Activated naive CD4-positive, alpha-beta T cell treated with anti-CD3 and anti-CD28 coated beads, Interleukin-2, amount 10 ng/mL, durations not matched to agents 7 days and 5 days (primary cell): ENCODE measurements at regions not wholly inside any gene's neighbourhood (a gene's known extent, or its start where the extent isn't known, plus 50 kb on each side); places are given as distances from the start of the nearest gene placed in this dataset.
"Not testable (repeated sequence)": the region's sequence is repeated elsewhere in the genome, so short reads cannot be mapped to it uniquely, and the experiment has no call there.

ENCODE experiments used
- CTCF ChIA-PET: fragments of 350-600 bp; sonication (Branson Sonifier 250); formaldehyde crosslinking; loops from one replicate; lab custom pipeline; 2021; ENCODE audit warnings: antibody characterized with exemption; lab: Charles Lee
- DNase-seq: peaks from one replicate; pipeline ENCODE4 v3.0.0-alpha.2; 2020
- H3K27ac Mint-ChIP-seq: one replicate; pipeline ENCODE4 v1.8.0; 2021; ENCODE audit warnings: mild to moderate bottlenecking, moderate library complexity, mixed read lengths
- H3K27me3 Mint-ChIP-seq: one replicate; pipeline ENCODE4 v1.8.0; 2021; ENCODE audit warnings: mild to moderate bottlenecking, mixed read lengths
- H3K36me3 Mint-ChIP-seq: one replicate; pipeline ENCODE4 v1.8.0; 2021; ENCODE audit warnings: mixed read lengths
- H3K4me1 Mint-ChIP-seq: one replicate; pipeline ENCODE4 v1.8.0; 2021; ENCODE audit warnings: mixed read lengths
- H3K4me3 Mint-ChIP-seq: one replicate; pipeline ENCODE4 v1.8.0; 2021; ENCODE audit warnings: mild to moderate bottlenecking, moderate library complexity, mixed read lengths
- H3K9me3 Mint-ChIP-seq: one replicate; pipeline ENCODE4 v1.8.0; 2021; ENCODE audit warnings: mixed read lengths

GRCh38 chr11:97087419-97087818 is 697.6 kb downstream of the JRKL start:
- CTCF ChIA-PET = no interaction called here
- no peak for DNase-seq
- H3K4me3 Mint-ChIP-seq = no peak overlapping the region
- H3K27me3 Mint-ChIP-seq = no peaks in the 10 kb centered on the region
- no peaks in the 10 kb centered on the region for H3K4me1 Mint-ChIP-seq
- peaks cover 5% of the 10 kb centered on the region for H3K9me3 Mint-ChIP-seq
- no peaks in the 10 kb centered on the region for H3K36me3 Mint-ChIP-seq
- no peak overlapping the region for H3K27ac Mint-ChIP-seq

GRCh38 chr11:97092823-97093222 is 703.0 kb downstream of the JRKL start:
- Mint-ChIP-seq H3K36me3 (no peaks in the 10 kb centered on the region), H3K9me3 (peaks cover 4% of the 10 kb centered on the region), H3K4me3 (no peak overlapping the region), H3K27me3 (no peaks in the 10 kb centered on the region), H3K27ac (no peak overlapping the region), H3K4me1 (no peaks in the 10 kb centered on the region)
- CTCF ChIA-PET = no interaction called here
- DNase-seq = no peak

- H3K27me3 Mint-ChIP-seq, H3K36me3 Mint-ChIP-seq, CTCF ChIA-PET, H3K27ac Mint-ChIP-seq, DNase-seq, H3K4me3 Mint-ChIP-seq, H3K4me1 Mint-ChIP-seq: not testable (repeated sequence)
- H3K9me3 Mint-ChIP-seq = peaks cover 18% of the 10 kb centered on the region
Observed at GRCh38 chr11:97102180-97102579, 712.4 kb downstream of the JRKL start.

GRCh38 chr11:97107604-97108003 is 717.8 kb downstream of the JRKL start:
- DNase-seq = no peak
- Mint-ChIP-seq H3K27me3 (no peaks in the 10 kb centered on the region), H3K36me3 (no peaks in the 10 kb centered on the region), H3K9me3 (peaks cover 12% of the 10 kb centered on the region), H3K4me1 (no peaks in the 10 kb centered on the region), H3K4me3 (no peak overlapping the region), H3K27ac (no peak overlapping the region)
- CTCF ChIA-PET = no interaction called here

GRCh38 chr11:97109078-97109477 is 719.3 kb downstream of the JRKL start:
- Mint-ChIP-seq H3K36me3 (no peaks in the 10 kb centered on the region), H3K4me3 (no peak overlapping the region), H3K27ac (no peak overlapping the region), H3K4me1 (no peaks in the 10 kb centered on the region), H3K27me3 (no peaks in the 10 kb centered on the region), H3K9me3 (peaks cover 5% of the 10 kb centered on the region)
- no peak for DNase-seq
- CTCF ChIA-PET = no interaction called here

- H3K27ac Mint-ChIP-seq = no peak overlapping the region
- CTCF ChIA-PET = no interaction called here
- H3K4me1 Mint-ChIP-seq = no peaks in the 10 kb centered on the region
- DNase-seq = no peak
- no peak overlapping the region for H3K4me3 Mint-ChIP-seq
- H3K27me3 Mint-ChIP-seq = no peaks in the 10 kb centered on the region
- no peaks in the 10 kb centered on the region for H3K36me3 Mint-ChIP-seq
- H3K9me3 Mint-ChIP-seq = peaks cover 5% of the 10 kb centered on the region
Observed at GRCh38 chr11:97110376-97110775, 720.6 kb downstream of the JRKL start.

- H3K4me3 Mint-ChIP-seq = no peak overlapping the region
- no peaks in the 10 kb centered on the region for H3K27me3 Mint-ChIP-seq
- DNase-seq = no peak
- H3K4me1 Mint-ChIP-seq = no peaks in the 10 kb centered on the region
- no peak overlapping the region for H3K27ac Mint-ChIP-seq
- no peaks in the 10 kb centered on the region for H3K36me3 Mint-ChIP-seq
- peaks cover 5% of the 10 kb centered on the region for H3K9me3 Mint-ChIP-seq
- CTCF ChIA-PET = no interaction called here
Observed at GRCh38 chr11:97111559-97111958, 721.7 kb downstream of the JRKL start.

- Mint-ChIP-seq H3K4me1 (no peaks in the 10 kb centered on the region), H3K27ac (no peak overlapping the region), H3K27me3 (no peaks in the 10 kb centered on the region), H3K4me3 (no peak overlapping the region), H3K9me3 (peaks cover 7% of the 10 kb centered on the region), H3K36me3 (no peaks in the 10 kb centered on the region)
- no peak for DNase-seq
- CTCF ChIA-PET = no interaction called here
Observed at GRCh38 chr11:97118614-97119200, 728.9 kb downstream of the JRKL start.

- Mint-ChIP-seq H3K4me3 (no peak overlapping the region), H3K27me3 (no peaks in the 10 kb centered on the region), H3K36me3 (no peaks in the 10 kb centered on the region), H3K27ac (no peak overlapping the region), H3K4me1 (no peaks in the 10 kb centered on the region), H3K9me3 (peaks cover 7% of the 10 kb centered on the region)
- no peak for DNase-seq
- CTCF ChIA-PET = no interaction called here
Observed at GRCh38 chr11:97123237-97123636, 733.4 kb downstream of the JRKL start.

- Mint-ChIP-seq H3K9me3 (peaks cover 15% of the 10 kb centered on the region), H3K27ac (no peak overlapping the region), H3K4me1 (no peaks in the 10 kb centered on the region), H3K27me3 (no peaks in the 10 kb centered on the region), H3K36me3 (no peaks in the 10 kb centered on the region), H3K4me3 (no peak overlapping the region)
- CTCF ChIA-PET = no interaction called here
- no peak for DNase-seq
Observed at GRCh38 chr11:97136067-97136466, 746.3 kb downstream of the JRKL start.

- Mint-ChIP-seq H3K4me3 (no peak overlapping the region), H3K9me3 (peaks cover 17% of the 10 kb centered on the region), H3K27me3 (no peaks in the 10 kb centered on the region), H3K36me3 (no peaks in the 10 kb centered on the region), H3K4me1 (no peaks in the 10 kb centered on the region), H3K27ac (no peak overlapping the region)
- DNase-seq = no peak
- CTCF ChIA-PET = interaction anchor here (1.4 to 2.0 kb wide), 2 partner anchors 676 to 678 kb away, joined by 8 to 9 read pairs; no protein-coding TSS in a partner anchor
Observed at GRCh38 chr11:97140885-97141494, 751.2 kb downstream of the JRKL start.

GRCh38 chr11:97143463-97143862 is 753.6 kb downstream of the JRKL start:
- Mint-ChIP-seq H3K27ac (no peak overlapping the region), H3K9me3 (peaks cover 17% of the 10 kb centered on the region), H3K36me3 (no peaks in the 10 kb centered on the region), H3K4me3 (no peak overlapping the region), H3K27me3 (no peaks in the 10 kb centered on the region), H3K4me1 (no peaks in the 10 kb centered on the region)
- DNase-seq = no peak
- CTCF ChIA-PET = no interaction called here

- no peaks in the 10 kb centered on the region for H3K4me1 Mint-ChIP-seq
- H3K4me3 Mint-ChIP-seq = no peak overlapping the region
- H3K9me3 Mint-ChIP-seq = peaks cover 10% of the 10 kb centered on the region
- no peaks in the 10 kb centered on the region for H3K27me3 Mint-ChIP-seq
- no peak overlapping the region for H3K27ac Mint-ChIP-seq
- no peaks in the 10 kb centered on the region for H3K36me3 Mint-ChIP-seq
- CTCF ChIA-PET = no interaction called here
- no peak for DNase-seq
Observed at GRCh38 chr11:97149741-97150140, 759.9 kb downstream of the JRKL start.

GRCh38 chr11:97157221-97157740 is 767.5 kb downstream of the JRKL start:
- Mint-ChIP-seq H3K9me3 (no peaks in the 10 kb centered on the region), H3K27me3 (no peaks in the 10 kb centered on the region), H3K4me3 (no peak overlapping the region), H3K27ac (no peak overlapping the region), H3K4me1 (no peaks in the 10 kb centered on the region), H3K36me3 (no peaks in the 10 kb centered on the region)
- DNase-seq = no peak
- CTCF ChIA-PET = interaction anchor here (0.7 kb wide), 1 partner anchor 22 kb away, joined by 5 read pairs; no protein-coding TSS in a partner anchor

- H3K36me3 Mint-ChIP-seq = no peaks in the 10 kb centered on the region
- CTCF ChIA-PET = no interaction called here
- H3K4me3 Mint-ChIP-seq = no peak overlapping the region
- H3K4me1 Mint-ChIP-seq = no peaks in the 10 kb centered on the region
- no peaks in the 10 kb centered on the region for H3K9me3 Mint-ChIP-seq
- DNase-seq = no peak
- H3K27ac Mint-ChIP-seq = no peak overlapping the region
- no peaks in the 10 kb centered on the region for H3K27me3 Mint-ChIP-seq
Observed at GRCh38 chr11:97158243-97158642, 768.4 kb downstream of the JRKL start.
